Activated CD4-positive, alpha-beta T cell treated with anti-CD3 and anti-CD28 coated beads for 36 hours (primary cell): ENCODE measurements at regions not wholly inside any gene's neighbourhood (a gene's known extent, or its start where the extent isn't known, plus 50 kb on each side); places are given as distances from the start of the nearest gene placed in this dataset.

Experiments used
- ATAC-seq: fragments of 200-7000 bp; cut with Tn5 transposase; one replicate; pipeline ENCODE4 v1.10.0; 2021; ENCODE audit warnings: mild to moderate bottlenecking, moderate library complexity
- CTCF ChIA-PET: fragments of 350-600 bp; sonication (Branson Sonifier 250); formaldehyde crosslinking; loops from one replicate; lab custom pipeline; 2021; ENCODE audit warnings: antibody characterized with exemption; lab: Charles Lee
- POLR2A ChIA-PET: fragments of 350-600 bp; sonication (Branson Sonifier 250); formaldehyde crosslinking; loops from one replicate; lab custom pipeline; 2021; ENCODE audit warnings: antibody characterized with exemption, inconsistent platforms; lab: Charles Lee
- DNase-seq: peaks from one replicate; pipeline ENCODE4 v3.0.0-alpha.2; 2020
- H3K27ac Mint-ChIP-seq: one replicate; pipeline ENCODE4 v1.8.0; 2021; ENCODE audit warnings: mixed read lengths
- H3K27me3 Mint-ChIP-seq: one replicate; pipeline ENCODE4 v1.8.0; 2021; ENCODE audit warnings: mixed read lengths
- H3K36me3 Mint-ChIP-seq: one replicate; pipeline ENCODE4 v1.8.0; 2021; ENCODE audit warnings: low read depth, mixed read lengths
- H3K4me1 Mint-ChIP-seq: one replicate; pipeline ENCODE4 v1.8.0; 2021; ENCODE audit warnings: mixed read lengths
- H3K4me3 Mint-ChIP-seq: one replicate; pipeline ENCODE4 v1.8.0; 2021; ENCODE audit warnings: mild to moderate bottlenecking, moderate library complexity, mixed read lengths
- H3K9me3 Mint-ChIP-seq: one replicate; pipeline ENCODE4 v1.8.0; 2021; ENCODE audit warnings: low read depth, mixed read lengths
- intact Hi-C, 2 experiments: fragments of 100-400 bp; cut with DNase I in 1 of 2; cut with micrococcal nuclease in 1 of 2; formaldehyde crosslinking; loops; one replicate each; pipeline versions ENCODE4 v1.14.2 to v1.15.1; 2022 to 2024; cut with DNase I, micrococcal nuclease

GRCh38 chr2:224190936-224191270, 151.8 kb upstream of the SERPINE2 start:
- no peak overlapping the region for H3K27ac Mint-ChIP-seq
- no peaks in the 10 kb centered on the region for H3K36me3 Mint-ChIP-seq
- DNase-seq (no peak), ATAC-seq (no peak)
- H3K9me3 Mint-ChIP-seq, result peaks cover 3% of the 10 kb centered on the region
- ChIA-PET POLR2A (no interaction called here), CTCF (no interaction called here)
- H3K27me3 Mint-ChIP-seq, result peaks cover 7% of the 10 kb centered on the region
- no peaks in the 10 kb centered on the region for H3K4me1 Mint-ChIP-seq
- intact Hi-C loops, result no loop called here
- H3K4me3 Mint-ChIP-seq, result no peak overlapping the region

- POLR2A ChIA-PET, result no interaction called here
- CTCF ChIA-PET, result no interaction called here
- no peak overlapping the region for H3K4me3 Mint-ChIP-seq
- DNase-seq, result no peak
- H3K36me3 Mint-ChIP-seq, result no peaks in the 10 kb centered on the region
- H3K27ac Mint-ChIP-seq, result no peak overlapping the region
- peaks cover 3% of the 10 kb centered on the region for H3K9me3 Mint-ChIP-seq
- peaks cover 7% of the 10 kb centered on the region for H3K27me3 Mint-ChIP-seq
- no peaks in the 10 kb centered on the region for H3K4me1 Mint-ChIP-seq
- intact Hi-C loops, result no loop called here
- ATAC-seq, result no peak
Measured at GRCh38 chr2:224190234-224190935, 151.3 kb upstream of the SERPINE2 start.

GRCh38 chr2:224187220-224187619, 148.1 kb upstream of the SERPINE2 start:
- CTCF ChIA-PET, result no interaction called here
- Mint-ChIP-seq H3K4me3 (no peak overlapping the region), H3K27ac (no peak overlapping the region), H3K4me1 (no peaks in the 10 kb centered on the region), H3K27me3 (peaks cover 7% of the 10 kb centered on the region), H3K36me3 (no peaks in the 10 kb centered on the region), H3K9me3 (peaks cover 3% of the 10 kb centered on the region)
- POLR2A ChIA-PET, result no interaction called here
- ATAC-seq (no peak), DNase-seq (no peak)
- intact Hi-C loops, result no loop called here

DNA sequence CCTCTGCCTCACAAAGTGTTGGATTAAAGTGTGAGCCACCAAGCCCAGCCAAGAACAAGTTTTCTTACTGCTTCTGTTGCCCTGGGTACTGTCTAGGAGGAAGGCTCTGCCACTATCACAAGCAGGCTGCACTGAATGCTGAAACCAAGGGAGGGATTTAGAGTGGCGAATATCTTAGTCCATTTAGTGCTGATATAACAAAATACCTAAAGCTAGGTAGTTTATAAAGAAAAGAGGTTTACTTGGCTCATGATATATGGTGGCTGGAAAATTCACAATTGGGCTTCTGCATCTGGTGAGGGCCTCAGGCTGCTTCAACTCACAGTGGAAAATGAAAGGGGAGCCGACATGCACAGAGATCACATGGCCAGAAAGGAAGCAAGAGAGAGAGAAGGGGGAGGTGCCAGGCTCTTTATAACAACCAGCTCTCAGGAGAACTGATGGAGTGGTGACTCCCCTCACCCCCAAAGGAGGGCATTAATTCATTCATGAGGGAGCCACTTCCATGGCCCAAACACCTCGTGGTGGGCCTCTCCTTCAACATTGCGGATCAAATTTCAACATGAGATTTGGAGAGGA, 146.0 kb upstream of the SERPINE2 start:
- CTCF ChIA-PET, result no interaction called here
- Mint-ChIP-seq H3K4me1 (no peaks in the 10 kb centered on the region), H3K4me3 (no peak overlapping the region), H3K27ac (no peak overlapping the region), H3K36me3 (no peaks in the 10 kb centered on the region), H3K27me3 (peaks cover 10% of the 10 kb centered on the region), H3K9me3 (peaks cover 3% of the 10 kb centered on the region)
- POLR2A ChIA-PET, result no interaction called here
- DNase-seq, result no peak
- intact Hi-C loops, result no loop called here
- no peak for ATAC-seq

DNA sequence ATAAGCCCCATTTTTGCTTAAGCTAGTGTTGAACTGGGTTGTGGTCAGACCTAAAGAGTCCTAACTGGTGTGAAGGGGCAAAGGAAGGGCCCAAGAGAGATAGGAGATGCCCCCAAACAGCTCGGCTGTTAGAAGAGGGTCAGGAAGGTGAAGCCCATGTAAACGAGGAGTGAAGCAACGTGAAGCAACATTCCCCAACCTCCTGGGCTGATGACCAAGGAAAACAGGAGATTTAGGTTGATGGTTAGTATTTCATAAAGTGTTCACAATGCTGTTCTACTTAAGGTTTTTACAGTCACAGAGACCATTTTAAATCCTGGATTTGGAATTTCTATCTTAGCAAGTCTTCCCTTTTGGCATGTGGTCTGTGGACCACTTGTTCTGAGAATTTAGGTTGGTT, 144.0 kb upstream of the SERPINE2 start:
- Mint-ChIP-seq H3K4me3 (no peak overlapping the region), H3K4me1 (no peaks in the 10 kb centered on the region), H3K27ac (no peak overlapping the region), H3K27me3 (peaks cover 6% of the 10 kb centered on the region), H3K36me3 (no peaks in the 10 kb centered on the region), H3K9me3 (peaks cover 3% of the 10 kb centered on the region)
- CTCF ChIA-PET, result interaction anchor here (0.8 to 1.3 kb wide), 3 partner anchors 9 to 412 kb away, joined by 3 to 5 read pairs (median 4); no protein-coding TSS in a partner anchor
- DNase-seq, result no peak
- POLR2A ChIA-PET, result no interaction called here
- intact Hi-C loops, result no loop called here
- no peak for ATAC-seq

DNA sequence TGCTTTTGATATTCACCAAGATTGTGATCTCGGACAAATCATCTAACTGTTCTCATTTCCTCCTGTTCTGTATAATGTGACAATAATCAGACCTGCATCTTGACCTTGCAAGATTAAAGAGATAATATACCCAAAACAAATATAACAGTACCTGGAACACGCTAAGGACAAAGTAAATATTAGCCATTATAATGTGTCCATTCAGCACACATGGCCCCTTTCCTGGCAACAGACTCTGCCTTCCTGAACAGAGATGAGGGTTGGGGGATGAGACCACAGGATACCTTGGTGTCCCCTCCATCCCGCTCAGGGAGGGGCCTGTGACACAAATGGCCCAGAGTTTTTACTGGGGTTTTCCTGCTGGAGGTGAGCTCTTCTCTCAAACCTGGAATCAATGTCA, 143.4 kb upstream of the SERPINE2 start:
- H3K4me1 Mint-ChIP-seq, result no peaks in the 10 kb centered on the region
- no peaks in the 10 kb centered on the region for H3K36me3 Mint-ChIP-seq
- CTCF ChIA-PET, result interaction anchor here (0.8 to 0.9 kb wide), 2 partner anchors 8 to 411 kb away, joined by 3 to 5 read pairs; no protein-coding TSS in a partner anchor
- peaks cover under 1% of the 10 kb centered on the region for H3K9me3 Mint-ChIP-seq
- no peak overlapping the region for H3K4me3 Mint-ChIP-seq
- H3K27ac Mint-ChIP-seq, result no peak overlapping the region
- no peak for DNase-seq
- H3K27me3 Mint-ChIP-seq, result peaks cover 6% of the 10 kb centered on the region
- POLR2A ChIA-PET, result no interaction called here
- no peak for ATAC-seq
- intact Hi-C loops, result no loop called here

GRCh38 chr2:224181534-224182155, 142.6 kb upstream of the SERPINE2 start:
- ATAC-seq, result no peak
- peaks cover 6% of the 10 kb centered on the region for H3K27me3 Mint-ChIP-seq
- intact Hi-C loops, result no loop called here
- ChIA-PET CTCF (interaction anchor here (0.6 to 1.4 kb wide), 2 partner anchors 32 to 212 kb away, joined by 3 to 4 read pairs; no protein-coding TSS in a partner anchor), POLR2A (interaction anchor here (0.6 kb wide), 1 partner anchor 268 kb away, joined by 3 read pairs; no protein-coding TSS in a partner anchor)
- no peaks in the 10 kb centered on the region for H3K36me3 Mint-ChIP-seq
- no peaks in the 10 kb centered on the region for H3K9me3 Mint-ChIP-seq
- no peaks in the 10 kb centered on the region for H3K4me1 Mint-ChIP-seq
- no peak for DNase-seq
- H3K4me3 Mint-ChIP-seq, result no peak overlapping the region
- H3K27ac Mint-ChIP-seq, result no peak overlapping the region

- CTCF ChIA-PET, result interaction anchor here (1.4 kb wide), 1 partner anchor 33 kb away, joined by 4 read pairs; no protein-coding TSS in a partner anchor
Measured at GRCh38 chr2:224180810-224181209, 141.7 kb upstream of the SERPINE2 start.

DNA sequence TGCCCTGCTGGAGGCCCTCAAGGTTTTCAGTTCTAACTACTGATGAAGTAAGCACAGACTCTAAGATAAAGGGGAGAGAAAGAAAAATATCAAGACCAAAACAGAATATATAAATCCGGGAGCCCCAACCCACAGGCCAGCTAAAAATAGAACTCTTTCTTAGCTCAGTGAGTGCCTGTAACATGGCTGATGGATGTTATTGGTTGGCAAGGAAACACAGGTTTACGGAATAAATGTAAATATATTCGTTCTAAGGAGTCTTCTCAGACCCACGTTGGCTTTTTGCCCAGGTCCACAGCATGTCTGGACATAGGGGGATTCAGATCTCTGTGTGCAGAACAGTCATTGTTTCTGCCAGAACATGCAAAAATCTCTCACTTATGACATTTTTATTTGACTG, 139.0 kb upstream of the SERPINE2 start:
- intact Hi-C loops, result no loop called here
- Mint-ChIP-seq H3K4me3 (no peak overlapping the region), H3K4me1 (no peaks in the 10 kb centered on the region), H3K27ac (no peak overlapping the region), H3K9me3 (no peaks in the 10 kb centered on the region), H3K36me3 (no peaks in the 10 kb centered on the region), H3K27me3 (peaks cover 7% of the 10 kb centered on the region)
- ChIA-PET CTCF (no interaction called here), POLR2A (no interaction called here)
- DNase-seq, result no peak
- ATAC-seq, result no peak

More at GRCh38 chr2:224180810-224181209, 141.7 kb upstream of the SERPINE2 start:
- Mint-ChIP-seq H3K4me1 (no peaks in the 10 kb centered on the region), H3K4me3 (no peak overlapping the region), H3K27me3 (peaks cover 6% of the 10 kb centered on the region), H3K9me3 (no peaks in the 10 kb centered on the region), H3K36me3 (no peaks in the 10 kb centered on the region), H3K27ac (no peak overlapping the region)
- no peak for ATAC-seq
- intact Hi-C loops, result no loop called here
- POLR2A ChIA-PET, result no interaction called here
- DNase-seq, result no peak

DNA sequence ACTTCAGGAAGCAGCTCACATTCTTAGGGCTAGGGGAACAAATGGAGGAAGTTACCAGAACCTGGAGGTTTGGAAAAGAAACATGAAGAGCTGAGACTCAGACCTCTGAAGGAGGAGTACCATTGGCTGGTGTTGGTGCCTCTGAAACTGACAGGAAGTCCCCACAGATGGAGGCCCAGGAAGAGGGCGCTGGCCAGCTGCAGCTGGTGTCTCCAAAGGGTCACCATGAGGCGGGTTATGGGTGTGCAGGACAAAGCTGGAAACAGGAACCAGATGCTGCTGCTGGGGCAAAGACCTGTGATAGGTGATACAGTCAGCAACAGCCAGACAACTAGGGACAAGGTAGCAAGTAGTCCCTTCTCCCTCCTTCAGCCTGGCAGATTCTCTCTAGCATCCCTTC, 136.5 kb upstream of the SERPINE2 start:
- Mint-ChIP-seq H3K4me1 (no peaks in the 10 kb centered on the region), H3K9me3 (no peaks in the 10 kb centered on the region), H3K27ac (no peak overlapping the region), H3K27me3 (peaks cover 7% of the 10 kb centered on the region), H3K4me3 (no peak overlapping the region), H3K36me3 (no peaks in the 10 kb centered on the region)
- CTCF ChIA-PET, result interaction anchor here (0.8 to 1.5 kb wide), 3 partner anchors 8 to 205 kb away, joined by 3 read pairs; no protein-coding TSS in a partner anchor
- POLR2A ChIA-PET, result no interaction called here
- no peak for DNase-seq
- intact Hi-C loops, result no loop called here
- no peak for ATAC-seq

GRCh38 chr2:224174990-224175389, 135.9 kb upstream of the SERPINE2 start:
- Mint-ChIP-seq H3K36me3 (no peaks in the 10 kb centered on the region), H3K27me3 (peaks cover 4% of the 10 kb centered on the region), H3K4me3 (no peak overlapping the region), H3K4me1 (no peaks in the 10 kb centered on the region), H3K9me3 (no peaks in the 10 kb centered on the region), H3K27ac (no peak overlapping the region)
- intact Hi-C loops, result no loop called here
- CTCF ChIA-PET, result interaction anchor here (0.8 to 1.5 kb wide), 3 partner anchors 8 to 204 kb away, joined by 3 to 5 read pairs (median 3); no protein-coding TSS in a partner anchor
- POLR2A ChIA-PET, result no interaction called here
- ATAC-seq, result no peak
- no peak for DNase-seq
